ENCODE measurements at regions not wholly inside any gene's neighbourhood (a gene's known extent, or its start where the extent isn't known, plus 50 kb on each side); places are given as distances from the start of the nearest gene placed in this dataset.

DNA sequence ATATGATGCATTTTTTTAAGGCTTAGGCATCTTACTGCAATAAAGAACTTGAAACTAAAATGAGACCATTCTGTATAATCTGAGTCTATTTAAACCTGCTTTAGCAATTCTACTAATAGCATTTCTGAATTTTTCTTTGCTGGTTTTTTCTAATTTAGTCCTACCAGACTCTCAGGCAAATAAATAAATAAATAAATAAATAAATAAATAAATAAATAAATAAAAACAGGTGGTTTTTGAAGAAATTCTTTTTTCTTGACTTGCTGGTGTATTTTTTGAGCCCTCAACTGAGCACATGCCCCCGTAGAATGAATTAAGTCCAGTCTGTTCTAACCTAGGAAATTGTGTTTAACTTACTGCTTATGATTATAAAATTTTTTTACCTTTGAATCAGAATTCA lies 134.7 kb upstream of the FOXP2 start:
- TF ChIP-seq, protein P1, sequence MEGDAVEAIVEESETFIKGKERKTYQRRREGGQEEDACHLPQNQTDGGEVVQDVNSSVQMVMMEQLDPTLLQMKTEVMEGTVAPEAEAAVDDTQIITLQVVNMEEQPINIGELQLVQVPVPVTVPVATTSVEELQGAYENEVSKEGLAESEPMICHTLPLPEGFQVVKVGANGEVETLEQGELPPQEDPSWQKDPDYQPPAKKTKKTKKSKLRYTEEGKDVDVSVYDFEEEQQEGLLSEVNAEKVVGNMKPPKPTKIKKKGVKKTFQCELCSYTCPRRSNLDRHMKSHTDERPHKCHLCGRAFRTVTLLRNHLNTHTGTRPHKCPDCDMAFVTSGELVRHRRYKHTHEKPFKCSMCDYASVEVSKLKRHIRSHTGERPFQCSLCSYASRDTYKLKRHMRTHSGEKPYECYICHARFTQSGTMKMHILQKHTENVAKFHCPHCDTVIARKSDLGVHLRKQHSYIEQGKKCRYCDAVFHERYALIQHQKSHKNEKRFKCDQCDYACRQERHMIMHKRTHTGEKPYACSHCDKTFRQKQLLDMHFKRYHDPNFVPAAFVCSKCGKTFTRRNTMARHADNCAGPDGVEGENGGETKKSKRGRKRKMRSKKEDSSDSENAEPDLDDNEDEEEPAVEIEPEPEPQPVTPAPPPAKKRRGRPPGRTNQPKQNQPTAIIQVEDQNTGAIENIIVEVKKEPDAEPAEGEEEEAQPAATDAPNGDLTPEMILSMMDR (IDR thresholded peaks at IDR 0.05): no peak
- no peak for TF ChIP-seq EZH2 (IDR thresholded peaks at IDR 0.05)

Measured in neural progenitor cell (in vitro differentiated cells).